Panc1 (cell line): ENCODE measurements at regions not wholly inside any gene's neighbourhood (a gene's known extent, or its start where the extent isn't known, plus 50 kb on each side); places are given as distances from the start of the nearest gene placed in this dataset.

Source experiments
- CTCF ChIP-seq: fragments of 450-650 bp; IDR thresholded peaks from 2 replicates; pipeline ENCODE4 v1.5.1; 2017; ENCODE audit warnings: mild to moderate bottlenecking
- POLR2AphosphoS5 ChIP-seq: IDR thresholded peaks from 2 replicates; pipeline ENCODE4 v1.6.1; 2012; ENCODE audit warnings: mild to moderate bottlenecking, low read depth, low read length, moderate library complexity
- REST ChIP-seq, 2 experiments: IDR thresholded peaks; 2 replicates each; pipeline ENCODE4 v1.6.1; 2011 to 2012; ENCODE audit warnings: low read depth in 2 of 2, control low read depth in 1 of 2, low read length in 1 of 2, mild to moderate bottlenecking in 1 of 2, moderate library complexity in 1 of 2; ENCODE audit not compliant: insufficient read depth in 1 of 2
- TCF7L2 ChIP-seq: IDR thresholded peaks from 2 replicates; pipeline ENCODE4 v1.6.1; 2011; ENCODE audit warnings: mild to moderate bottlenecking, low read depth, low read length, inconsistent platforms

GRCh38 chr6:73932866-73933265, 236.9 kb downstream of the CD109 start:
- TF ChIP-seq CTCF, result no peak
- TF ChIP-seq POLR2AphosphoS5, result no peak
- TF ChIP-seq REST (IDR thresholded peaks at IDR 0.05; ENCODE audit: insufficient read depth in 1 of 2, low read depth in 2 of 2, low read length in 1 of 2), result no peak
- TF ChIP-seq TCF7L2, result no peak
